LNCaP clone FGC (cell line): ENCODE measurements at regions not wholly inside any gene's neighbourhood (a gene's known extent, or its start where the extent isn't known, plus 50 kb on each side); places are given as distances from the start of the nearest gene placed in this dataset.

ENCODE experiments used
- DNase-seq: peaks from one replicate; pipeline ENCODE4 v3.0.0-alpha.2; 2011; ENCODE audit warnings: low read depth
- H3K4me3 ChIP-seq: 2 replicates; pipeline ENCODE4 v1.5.1; 2011; ENCODE audit warnings: mild to moderate bottlenecking, low read depth, low read length, control low read depth
- TF ChIP-seq, protein P1 (sequence below): IDR thresholded peaks from 2 replicates; pipeline ENCODE4 v1.5.1; 2012; ENCODE audit warnings: mild to moderate bottlenecking; ENCODE audit not compliant: control insufficient read depth, insufficient read depth; ENCODE audit errors: extremely low read depth

DNA sequence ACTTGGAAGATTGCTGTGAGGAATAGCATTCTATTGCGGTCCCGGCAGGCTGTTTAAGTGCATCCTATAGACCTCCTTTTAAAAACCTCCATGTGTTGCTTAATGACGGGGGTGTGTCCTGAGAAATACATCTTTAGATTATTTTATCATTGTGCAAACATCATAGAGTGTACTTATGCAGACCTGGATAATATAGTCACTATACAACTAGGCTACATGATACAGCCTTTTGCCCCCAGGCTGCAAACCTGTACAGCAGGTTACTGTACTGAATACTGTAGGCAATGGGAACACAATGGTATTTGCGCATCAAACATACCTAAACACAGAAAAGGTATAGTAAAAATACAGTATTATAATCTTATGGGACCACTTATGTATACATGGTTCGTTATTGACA lies 175.6 kb downstream of the RNF144B start:
- TF ChIP-seq, protein P1, sequence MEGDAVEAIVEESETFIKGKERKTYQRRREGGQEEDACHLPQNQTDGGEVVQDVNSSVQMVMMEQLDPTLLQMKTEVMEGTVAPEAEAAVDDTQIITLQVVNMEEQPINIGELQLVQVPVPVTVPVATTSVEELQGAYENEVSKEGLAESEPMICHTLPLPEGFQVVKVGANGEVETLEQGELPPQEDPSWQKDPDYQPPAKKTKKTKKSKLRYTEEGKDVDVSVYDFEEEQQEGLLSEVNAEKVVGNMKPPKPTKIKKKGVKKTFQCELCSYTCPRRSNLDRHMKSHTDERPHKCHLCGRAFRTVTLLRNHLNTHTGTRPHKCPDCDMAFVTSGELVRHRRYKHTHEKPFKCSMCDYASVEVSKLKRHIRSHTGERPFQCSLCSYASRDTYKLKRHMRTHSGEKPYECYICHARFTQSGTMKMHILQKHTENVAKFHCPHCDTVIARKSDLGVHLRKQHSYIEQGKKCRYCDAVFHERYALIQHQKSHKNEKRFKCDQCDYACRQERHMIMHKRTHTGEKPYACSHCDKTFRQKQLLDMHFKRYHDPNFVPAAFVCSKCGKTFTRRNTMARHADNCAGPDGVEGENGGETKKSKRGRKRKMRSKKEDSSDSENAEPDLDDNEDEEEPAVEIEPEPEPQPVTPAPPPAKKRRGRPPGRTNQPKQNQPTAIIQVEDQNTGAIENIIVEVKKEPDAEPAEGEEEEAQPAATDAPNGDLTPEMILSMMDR, result no peak
- DNase-seq, result no peak
- no peak overlapping the region for H3K4me3 ChIP-seq

DNA sequence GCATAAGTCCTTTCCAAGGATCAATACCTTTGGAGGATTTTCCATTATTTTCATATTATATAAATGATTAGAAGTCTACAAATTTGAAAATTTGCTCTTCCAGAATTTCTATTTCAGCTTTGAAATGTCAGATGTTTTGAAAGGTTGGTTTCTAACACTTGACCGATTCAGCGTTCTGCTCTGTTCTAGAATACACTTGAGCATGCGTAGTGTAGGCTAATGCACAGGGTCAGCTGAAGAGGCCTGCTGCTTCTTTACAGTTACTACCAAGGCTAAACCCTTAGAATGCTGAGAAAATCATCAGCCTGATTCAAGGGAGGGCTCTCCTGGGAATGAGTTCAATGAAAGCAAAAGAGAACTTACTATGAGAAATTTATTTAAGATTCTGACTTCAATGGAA lies 177.6 kb downstream of the RNF144B start:
- no peak overlapping the region for H3K4me3 ChIP-seq
- TF ChIP-seq, protein P1, result no peak
- no peak for DNase-seq

GRCh38 chr6:18565231-18565630 lies 178.1 kb downstream of the RNF144B start:
- no peak for DNase-seq
- H3K4me3 ChIP-seq, result no peak overlapping the region
- TF ChIP-seq, protein P1, result no peak

DNA sequence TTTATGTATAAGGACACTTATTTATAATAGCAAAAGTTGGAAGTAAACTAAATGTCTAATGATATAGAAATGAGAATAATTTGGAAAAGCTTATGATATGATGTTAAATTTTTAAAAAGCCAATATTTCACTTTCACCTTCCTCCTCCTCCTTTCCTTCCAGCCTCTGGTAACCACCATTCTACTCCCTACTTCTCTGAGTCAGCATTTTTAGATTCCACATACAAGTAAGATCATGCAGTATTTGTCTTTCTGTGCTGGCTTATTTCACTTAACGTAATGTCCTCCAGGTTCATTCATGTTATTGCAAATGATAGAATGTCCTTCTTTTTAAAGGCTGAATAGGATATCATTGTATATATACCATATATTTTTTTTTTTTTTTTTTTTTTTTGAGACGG lies 180.2 kb downstream of the RNF144B start:
- no peak overlapping the region for H3K4me3 ChIP-seq
- no peak for DNase-seq
- TF ChIP-seq, protein P1, result no peak

DNA sequence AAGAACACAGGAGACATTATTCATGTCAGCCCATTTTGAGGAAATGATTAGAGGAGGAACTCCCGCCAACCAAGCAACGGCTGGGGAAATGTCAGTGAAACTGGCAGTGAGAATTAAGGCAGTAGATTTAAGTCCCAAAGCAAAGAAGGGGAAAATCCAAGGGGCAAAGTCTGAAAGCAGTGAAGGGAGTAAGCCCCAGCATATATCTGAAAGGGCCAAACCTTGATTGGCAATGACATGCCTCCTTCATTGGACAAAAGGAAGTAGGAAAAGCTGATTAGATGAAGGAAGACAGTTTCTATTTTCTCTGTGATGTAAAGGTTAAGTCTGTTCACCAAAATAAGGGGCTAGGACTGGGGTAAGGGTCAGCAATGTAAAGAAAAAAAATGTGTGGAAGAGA lies 190.3 kb downstream of the RNF144B start:
- no peak for DNase-seq
- TF ChIP-seq, protein P1, result no peak
- H3K4me3 ChIP-seq, result no peak overlapping the region

- DNase-seq, result no peak
- TF ChIP-seq, protein P1, result no peak
- H3K4me3 ChIP-seq, result no peak overlapping the region
These were observed 192.0 kb downstream of the RNF144B start for GRCh38 chr6:18579166-18579565.

DNA sequence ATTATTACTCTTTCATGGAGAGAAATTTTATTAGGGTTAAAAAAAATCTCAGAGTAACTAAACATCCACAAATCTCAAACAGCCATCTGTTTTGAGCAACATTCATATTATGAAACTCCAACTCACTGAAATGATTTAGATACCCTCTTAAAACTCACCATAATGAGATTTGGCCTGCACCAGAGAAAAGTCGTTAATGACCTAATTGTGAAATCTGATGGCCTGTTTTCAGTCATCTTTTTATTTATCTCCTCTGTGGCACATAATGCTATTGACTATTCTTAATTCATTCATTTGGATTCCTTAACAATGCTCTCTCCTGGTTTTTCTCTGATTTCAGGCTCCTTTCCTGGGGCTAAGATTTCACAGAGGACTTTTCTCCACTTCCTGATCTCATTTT lies 192.7 kb downstream of the RNF144B start:
- H3K4me3 ChIP-seq, result no peak overlapping the region
- TF ChIP-seq, protein P1, result no peak
- DNase-seq, result no peak
